Breast epithelium (tissue), 4 donors: ENCODE measurements at regions not wholly inside any gene's neighbourhood (a gene's known extent, or its start where the extent isn't known, plus 50 kb on each side); places are given as distances from the start of the nearest gene placed in this dataset.

Experiments
- DNase-seq, 2 donors: peaks; one replicate each; pipeline ENCODE4 v3.0.0-alpha.2; 2019; ENCODE audit warnings: low spot score in 2 of 2
- H3K27ac ChIP-seq, 2 donors: fragments of 200-600 bp; sonication (generic) in 1 of 2; one replicate each; pipeline ENCODE4 v1.5.1; 2016 to 2019; ENCODE audit warnings: mild to moderate bottlenecking in 1 of 2
- H3K27me3 ChIP-seq, 2 donors: fragments of 200-600 bp; sonication (generic) in 1 of 2; one replicate each; pipeline versions ENCODE4 v1.5.1 to v1.6.0; 2017 to 2019; ENCODE audit warnings: control low read depth in 1 of 2, mild to moderate bottlenecking in 1 of 2
- H3K36me3 ChIP-seq: fragments of 200-600 bp; one replicate; pipeline ENCODE4 v1.5.1; 2019
- H3K4me1 ChIP-seq, 2 donors: fragments of 200-600 bp; sonication (generic); one replicate each; pipeline ENCODE4 v1.5.1; 2016 to 2019; ENCODE audit warnings: control low read depth in 1 of 2
- H3K4me3 ChIP-seq, 3 donors: fragments of 200-600 bp; sonication (generic); 1 replicate in 2 of 3; 2 replicates in 1 of 3; pipeline ENCODE4 v1.5.1; 2016 to 2019; ENCODE audit warnings: mild to moderate bottlenecking in 3 of 3, moderate library complexity in 2 of 3
- H3K9me3 ChIP-seq, 2 donors: fragments of 200-600 bp; sonication (generic) in 1 of 2; one replicate each; pipeline ENCODE4 v1.5.1; 2016 to 2019; ENCODE audit warnings: control low read depth in 1 of 2
- POLR2A ChIP-seq: fragments of 450-650 bp; IDR thresholded peaks from one replicate; pipeline ENCODE4 v1.6.1; 2016; ENCODE audit warnings: antibody characterized with exemption, mild to moderate bottlenecking, moderate library complexity
- POLR2AphosphoS5 ChIP-seq, 3 donors: sonication (generic); formaldehyde crosslinking; IDR thresholded peaks; one replicate each; pipeline ENCODE4 v1.6.1; 2017; ENCODE audit warnings: antibody characterized with exemption in 3 of 3
- intact Hi-C: fragments of 100-400 bp; cut with DNase I; formaldehyde crosslinking; loops from one replicate; pipeline ENCODE4 v1.15.1; 2023; ENCODE audit warnings: low total_unique reads
- TF ChIP-seq, protein P1 (sequence below), 3 donors: fragments of 450-650 bp; IDR thresholded peaks; one replicate each; pipeline ENCODE4 v1.5.1; 2016 to 2017; ENCODE audit warnings: antibody characterized with exemption in 3 of 3, mild to moderate bottlenecking in 3 of 3, moderate library complexity in 3 of 3

DNA sequence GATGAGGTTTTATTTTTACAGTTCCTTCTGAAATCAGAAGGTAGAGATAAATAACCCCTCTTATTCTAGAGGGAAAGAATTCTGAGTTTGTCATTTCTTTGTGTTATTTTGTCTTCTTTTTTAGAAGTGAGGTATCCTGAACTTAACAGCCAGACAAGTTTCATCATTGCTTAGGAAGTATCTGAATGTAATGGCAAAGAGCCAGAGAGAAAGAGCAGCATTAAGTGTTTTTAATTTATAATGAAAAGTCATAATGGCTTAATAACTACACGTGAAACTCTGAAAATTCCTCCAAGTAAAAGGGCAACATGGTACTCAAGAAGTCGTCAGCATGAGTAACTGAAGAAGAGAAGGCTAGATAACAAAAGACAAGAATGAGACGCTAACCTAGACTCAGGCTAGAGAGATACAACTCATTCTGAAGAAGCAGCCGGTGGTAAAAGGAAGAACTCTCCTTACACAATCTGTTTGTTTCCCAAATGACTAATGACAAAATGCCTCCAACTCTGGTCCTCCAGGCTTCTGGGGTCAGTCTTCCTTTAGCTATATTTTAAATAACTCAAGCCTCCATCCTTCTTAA, 116.2 kb upstream of the NECTIN3 start:
- Histone ChIP-seq H3K9me3 (peaks cover 8 to 14% of the 10 kb centered on the region in 2 donors), H3K4me3 (no peak overlapping the region), H3K27me3 (no peaks in the 10 kb centered on the region), H3K4me1 (no peaks in the 10 kb centered on the region), H3K36me3 (no peaks in the 10 kb centered on the region), H3K27ac (no peak overlapping the region)
- no peak for TF ChIP-seq POLR2AphosphoS5 (IDR thresholded peaks at IDR 0.05)
- TF ChIP-seq POLR2A: no peak
- DNase-seq: no peak
- intact Hi-C loops: no loop called here

DNA sequence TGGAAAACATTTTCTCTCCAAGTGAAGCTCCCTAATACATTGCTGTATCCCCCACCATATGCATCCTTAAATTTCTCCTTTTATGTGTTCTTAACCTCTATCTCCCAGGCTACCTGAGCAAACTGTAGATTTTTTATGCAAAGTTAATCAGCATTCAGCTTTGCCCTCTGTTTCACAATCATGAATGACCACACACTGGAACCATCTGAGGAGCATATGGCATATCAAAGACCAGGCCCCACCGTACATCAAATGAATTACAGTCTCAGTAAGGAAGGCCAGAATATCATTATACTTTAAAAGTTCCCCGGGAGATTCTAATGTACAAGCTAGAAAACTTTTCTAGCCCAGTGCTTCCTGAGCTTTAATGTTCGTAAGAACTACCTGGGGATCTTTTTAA, 115.5 kb upstream of the NECTIN3 start:
- no peak overlapping the region for H3K4me3 ChIP-seq
- no peaks in the 10 kb centered on the region for H3K4me1 ChIP-seq
- H3K9me3 ChIP-seq: peaks cover 3 to 7% of the 10 kb centered on the region in 2 donors
- intact Hi-C loops: no loop called here
- H3K36me3 ChIP-seq: no peaks in the 10 kb centered on the region
- H3K27me3 ChIP-seq: no peaks in the 10 kb centered on the region
- TF ChIP-seq POLR2A (no peak), POLR2AphosphoS5 (IDR thresholded peaks at IDR 0.05) (no peak)
- TF ChIP-seq, protein P1, sequence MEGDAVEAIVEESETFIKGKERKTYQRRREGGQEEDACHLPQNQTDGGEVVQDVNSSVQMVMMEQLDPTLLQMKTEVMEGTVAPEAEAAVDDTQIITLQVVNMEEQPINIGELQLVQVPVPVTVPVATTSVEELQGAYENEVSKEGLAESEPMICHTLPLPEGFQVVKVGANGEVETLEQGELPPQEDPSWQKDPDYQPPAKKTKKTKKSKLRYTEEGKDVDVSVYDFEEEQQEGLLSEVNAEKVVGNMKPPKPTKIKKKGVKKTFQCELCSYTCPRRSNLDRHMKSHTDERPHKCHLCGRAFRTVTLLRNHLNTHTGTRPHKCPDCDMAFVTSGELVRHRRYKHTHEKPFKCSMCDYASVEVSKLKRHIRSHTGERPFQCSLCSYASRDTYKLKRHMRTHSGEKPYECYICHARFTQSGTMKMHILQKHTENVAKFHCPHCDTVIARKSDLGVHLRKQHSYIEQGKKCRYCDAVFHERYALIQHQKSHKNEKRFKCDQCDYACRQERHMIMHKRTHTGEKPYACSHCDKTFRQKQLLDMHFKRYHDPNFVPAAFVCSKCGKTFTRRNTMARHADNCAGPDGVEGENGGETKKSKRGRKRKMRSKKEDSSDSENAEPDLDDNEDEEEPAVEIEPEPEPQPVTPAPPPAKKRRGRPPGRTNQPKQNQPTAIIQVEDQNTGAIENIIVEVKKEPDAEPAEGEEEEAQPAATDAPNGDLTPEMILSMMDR (IDR thresholded peaks at IDR 0.05): no peak
- no peak for DNase-seq
- H3K27ac ChIP-seq: no peak overlapping the region

DNA sequence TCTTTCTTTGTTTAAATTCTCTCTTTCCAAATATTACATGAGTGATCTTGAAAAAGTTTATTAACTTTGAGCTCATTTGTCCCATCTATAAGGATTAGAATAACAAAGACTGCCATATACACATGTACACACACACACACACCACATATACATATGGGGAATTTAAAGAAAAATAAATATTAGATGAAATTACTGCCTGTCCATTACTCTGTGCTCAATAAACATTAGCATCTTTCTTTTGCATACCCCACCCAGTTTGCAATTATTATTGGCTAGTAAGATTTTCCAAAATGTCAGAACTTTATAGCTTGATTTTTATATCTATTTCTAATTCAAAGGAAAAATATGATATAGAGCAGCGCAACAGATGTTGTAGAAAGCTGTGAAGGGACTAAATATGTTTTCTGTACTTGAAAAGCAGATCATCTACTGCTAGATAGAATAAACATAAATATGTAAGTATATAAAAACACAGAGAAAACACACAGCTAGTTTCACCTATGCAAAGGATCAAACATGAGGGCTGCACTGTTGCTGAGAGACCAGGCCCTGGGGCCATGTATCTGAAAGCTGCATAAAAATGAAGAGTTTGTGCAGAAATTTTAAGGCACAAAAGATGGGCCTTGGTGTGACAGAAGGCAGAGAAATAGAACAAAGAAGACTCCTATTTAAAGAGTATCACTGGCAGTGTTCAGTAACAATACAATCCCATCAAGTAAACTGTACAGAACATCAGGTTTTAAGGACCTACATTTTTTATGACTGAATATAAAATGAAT, 114.2 kb upstream of the NECTIN3 start:
- intact Hi-C loops: no loop called here
- no peaks in the 10 kb centered on the region for H3K4me1 ChIP-seq
- H3K27ac ChIP-seq: no peak overlapping the region
- H3K27me3 ChIP-seq: no peaks in the 10 kb centered on the region
- H3K36me3 ChIP-seq: no peaks in the 10 kb centered on the region
- no peak for DNase-seq
- no peak overlapping the region for H3K4me3 ChIP-seq
- TF ChIP-seq, protein P1 (IDR thresholded peaks at IDR 0.05): no peak
- TF ChIP-seq POLR2AphosphoS5 (IDR thresholded peaks at IDR 0.05): no peak
- TF ChIP-seq POLR2A: no peak
- H3K9me3 ChIP-seq: no peaks in the 10 kb centered on the region

DNA sequence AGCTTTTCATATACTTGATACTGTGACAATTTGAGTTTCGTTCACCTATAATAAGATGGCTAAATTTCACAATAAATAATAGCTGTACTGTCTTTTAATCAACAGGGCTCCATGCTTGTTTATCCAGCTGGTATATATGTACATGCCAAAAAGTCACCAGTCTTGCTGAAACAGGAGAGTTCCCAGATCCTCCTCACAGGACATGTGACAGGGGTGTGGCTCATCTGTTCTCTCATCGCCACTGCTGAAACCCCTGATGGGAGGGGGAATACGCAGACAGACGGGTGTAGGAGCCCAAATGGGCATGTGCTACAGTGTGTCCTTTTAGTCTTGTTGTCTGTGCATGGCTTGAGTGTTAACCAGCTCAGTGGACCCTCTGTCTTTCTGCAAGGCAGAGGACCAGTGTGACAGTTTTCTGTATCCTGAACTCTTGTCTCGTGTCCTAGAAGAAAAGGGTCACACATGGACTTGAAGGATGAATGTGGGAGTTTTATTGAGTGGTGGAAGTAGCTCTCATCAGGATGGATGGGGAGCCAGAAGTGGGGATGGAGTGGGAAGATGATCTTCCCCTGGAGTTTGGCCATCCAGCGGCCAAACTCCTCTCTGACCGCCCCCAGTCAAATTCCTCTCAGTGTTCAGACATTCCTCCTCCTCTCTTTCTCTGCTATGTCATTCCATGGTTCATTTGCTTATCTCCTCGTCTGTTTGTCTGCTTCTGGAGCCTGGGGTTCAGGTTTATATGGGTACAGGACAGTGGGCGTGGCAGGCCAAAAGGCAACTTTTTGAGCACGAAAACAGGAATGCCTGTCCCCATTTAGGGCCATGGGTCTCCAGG, 113.1 kb upstream of the NECTIN3 start:
- no peak for DNase-seq
- intact Hi-C loops: no loop called here
- H3K36me3 ChIP-seq: no peaks in the 10 kb centered on the region
- no peaks in the 10 kb centered on the region for H3K27me3 ChIP-seq
- TF ChIP-seq, protein P1 (IDR thresholded peaks at IDR 0.05): no peak
- TF ChIP-seq POLR2A (no peak), POLR2AphosphoS5 (IDR thresholded peaks at IDR 0.05) (no peak)
- H3K4me1 ChIP-seq: no peaks in the 10 kb centered on the region
- H3K9me3 ChIP-seq: no peaks in the 10 kb centered on the region
- no peak overlapping the region for H3K4me3 ChIP-seq
- H3K27ac ChIP-seq: no peak overlapping the region

DNA sequence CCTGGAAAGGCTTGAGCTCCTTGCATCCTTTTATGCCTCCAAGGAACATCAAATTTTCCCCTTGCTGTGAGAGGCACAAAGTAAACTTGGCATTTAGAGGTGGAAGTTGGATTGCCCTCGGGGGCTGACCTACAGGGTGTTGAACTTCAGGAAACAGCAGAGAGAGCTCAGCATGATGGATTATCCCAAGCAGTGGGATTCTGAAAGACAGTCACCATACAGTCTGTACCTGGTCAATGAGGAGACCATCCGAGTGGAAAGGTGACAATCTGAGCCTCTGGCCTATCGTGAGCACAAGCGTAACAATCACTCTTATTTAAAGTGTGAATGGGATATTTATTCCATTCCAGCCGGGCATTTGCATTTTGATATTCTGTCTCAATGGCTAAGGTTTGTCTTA, 105.6 kb upstream of the NECTIN3 start:
- intact Hi-C loops: no loop called here
- H3K27me3 ChIP-seq: no peaks in the 10 kb centered on the region
- H3K4me3 ChIP-seq: no peak overlapping the region
- no peaks in the 10 kb centered on the region for H3K4me1 ChIP-seq
- H3K27ac ChIP-seq: no peak overlapping the region
- DNase-seq: no peak
- no peak for TF ChIP-seq POLR2A
- TF ChIP-seq POLR2AphosphoS5 (IDR thresholded peaks at IDR 0.05): no peak
- TF ChIP-seq, protein P1 (IDR thresholded peaks at IDR 0.05): no peak
- H3K9me3 ChIP-seq: peaks cover 17 to 18% of the 10 kb centered on the region in 2 donors
- H3K36me3 ChIP-seq: no peaks in the 10 kb centered on the region
